CD14-positive monocyte (primary cell): ENCODE measurements at regions not wholly inside any gene's neighbourhood (a gene's known extent, or its start where the extent isn't known, plus 50 kb on each side); places are given as distances from the start of the nearest gene placed in this dataset.

Source experiments
- DNase-seq, 3 donors: peaks; one replicate each; pipeline ENCODE4 v3.0.0-alpha.2; 2011 to 2022
- H2AFZ ChIP-seq: 2 replicates; pipeline ENCODE4 v1.6.0; 2012; ENCODE audit warnings: mild to moderate bottlenecking, low read depth, low read length, inconsistent platforms; ENCODE audit not compliant: insufficient read depth, poor library complexity, severe bottlenecking
- H3K27ac ChIP-seq, 2 donors: 1 replicate in 1 of 2; 2 replicates in 1 of 2; pipeline ENCODE4 v1.5.1; 2012 to 2013; ENCODE audit warnings: low read length in 2 of 2, control low read depth in 1 of 2, inconsistent platforms in 1 of 2, low read depth in 1 of 2, mild to moderate bottlenecking in 1 of 2
- H3K27me3 ChIP-seq, 2 donors: one replicate each; pipeline versions ENCODE4 v1.6.0 to v1.6.1; 2011 to 2013; ENCODE audit warnings: low read length in 2 of 2; ENCODE audit not compliant: control insufficient read depth in 2 of 2, insufficient read depth in 2 of 2
- H3K36me3 ChIP-seq, 2 donors: replicated peaks in 1 of 2; 1 replicate in 1 of 2; 2 replicates in 1 of 2; pipeline versions ENCODE4 v1.5.1 to v1.6.1; 2012 to 2013; ENCODE audit warnings: low read length in 2 of 2, control low read depth in 1 of 2, inconsistent platforms in 1 of 2, mild to moderate bottlenecking in 1 of 2; ENCODE audit not compliant: insufficient read depth in 2 of 2, control insufficient read depth in 1 of 2
- H3K4me1 ChIP-seq, 2 donors: 1 replicate in 1 of 2; 2 replicates in 1 of 2; pipeline versions ENCODE4 v1.5.1 to v1.6.1; 2012 to 2013; ENCODE audit warnings: low read length in 2 of 2, control low read depth in 1 of 2, inconsistent platforms in 1 of 2, mild to moderate bottlenecking in 1 of 2, moderate library complexity in 1 of 2; ENCODE audit not compliant: insufficient read depth in 2 of 2, control insufficient read depth in 1 of 2
- H3K4me2 ChIP-seq: replicated peaks from 2 replicates; pipeline ENCODE3; 2012; ENCODE audit warnings: low read length, moderate library complexity, mild to moderate bottlenecking; ENCODE audit not compliant: poor library complexity, severe bottlenecking; ENCODE audit errors: extremely low read depth
- H3K4me3 ChIP-seq, 3 experiments: fragments of 200-600 bp in 1 of 3; sonication (generic) in 1 of 3; replicated peaks in 1 of 3; 1 replicate in 2 of 3; 2 replicates in 1 of 3; pipeline ENCODE4 v1.5.1; 2011 to 2013; ENCODE audit warnings: low read length in 3 of 3, mild to moderate bottlenecking in 3 of 3, control low read depth in 2 of 3, low read depth in 2 of 3, inconsistent platforms in 1 of 3, moderate library complexity in 1 of 3
- H3K79me2 ChIP-seq: 2 replicates; pipeline ENCODE4 v1.6.0; 2012; ENCODE audit warnings: mild to moderate bottlenecking, control low read depth, inconsistent platforms, low read length, moderate library complexity; ENCODE audit not compliant: insufficient read depth
- H3K9ac ChIP-seq: 2 replicates; pipeline ENCODE4 v1.6.0; 2017; ENCODE audit warnings: low read length, mild to moderate bottlenecking; ENCODE audit not compliant: insufficient read depth, poor library complexity, severe bottlenecking
- H3K9me3 ChIP-seq, 2 donors: replicated peaks in 1 of 2; 1 replicate in 1 of 2; 2 replicates in 1 of 2; pipeline versions ENCODE4 v1.5.1 to v1.6.1; 2012 to 2013; ENCODE audit warnings: low read length in 2 of 2, control low read depth in 1 of 2; ENCODE audit not compliant: control insufficient read depth in 1 of 2, insufficient read depth in 1 of 2
- H4K20me1 ChIP-seq: 2 replicates; pipeline ENCODE4 v1.6.0; 2012; ENCODE audit warnings: mild to moderate bottlenecking, low read length, control low read depth, moderate library complexity; ENCODE audit not compliant: insufficient read depth
- H3K27ac Mint-ChIP-seq, 7 donors: one replicate each; pipeline ENCODE4 v1.8.0; 2020; ENCODE audit warnings: mild to moderate bottlenecking in 7 of 7, mixed read lengths in 7 of 7, moderate library complexity in 6 of 7, inconsistent platforms in 2 of 7
- H3K27me3 Mint-ChIP-seq, 3 donors: one replicate each; pipeline ENCODE4 v1.8.0; 2021 to 2022; ENCODE audit warnings: low read depth in 3 of 3, mild to moderate bottlenecking in 3 of 3, mixed read lengths in 3 of 3, moderate library complexity in 3 of 3, inconsistent platforms in 1 of 3
- H3K36me3 Mint-ChIP-seq, 2 donors: one replicate each; pipeline ENCODE4 v1.8.0; 2020; ENCODE audit warnings: mixed read lengths in 2 of 2, inconsistent platforms in 1 of 2, mild to moderate bottlenecking in 1 of 2
- H3K4me1 Mint-ChIP-seq: one replicate; pipeline ENCODE4 v1.8.0; 2020; ENCODE audit warnings: mild to moderate bottlenecking, mixed read lengths
- H3K4me3 Mint-ChIP-seq, 2 donors: one replicate each; pipeline ENCODE4 v1.8.0; 2020; ENCODE audit warnings: mild to moderate bottlenecking in 2 of 2, mixed read lengths in 2 of 2, moderate library complexity in 1 of 2
- H3K9me3 Mint-ChIP-seq, 7 donors: one replicate each; pipeline ENCODE4 v1.8.0; 2020 to 2022; ENCODE audit warnings: mixed read lengths in 7 of 7, mild to moderate bottlenecking in 6 of 7, moderate library complexity in 6 of 7, inconsistent platforms in 2 of 7
- WGBS: methylation state at CpG from one replicate; pipeline ENCODE4 v1.1.5; 2013; ENCODE audit warnings: missing lambda C conversion rate; ENCODE audit not compliant: insufficient coverage; 5-methylcytosine and 5-hydroxymethylcytosine counted together
- intact Hi-C, 2 donors: fragments of 100-400 bp; cut with micrococcal nuclease; formaldehyde crosslinking; loops; one replicate each; pipeline versions ENCODE4 v1.15.0 to v1.15.1; 2023
- TF ChIP-seq, protein P1 (sequence below): fragments of 200-600 bp; IDR thresholded peaks from one replicate; pipeline ENCODE4 v1.8.0; 2022; ENCODE audit warnings: antibody characterized with exemption, mild to moderate bottlenecking

DNA sequence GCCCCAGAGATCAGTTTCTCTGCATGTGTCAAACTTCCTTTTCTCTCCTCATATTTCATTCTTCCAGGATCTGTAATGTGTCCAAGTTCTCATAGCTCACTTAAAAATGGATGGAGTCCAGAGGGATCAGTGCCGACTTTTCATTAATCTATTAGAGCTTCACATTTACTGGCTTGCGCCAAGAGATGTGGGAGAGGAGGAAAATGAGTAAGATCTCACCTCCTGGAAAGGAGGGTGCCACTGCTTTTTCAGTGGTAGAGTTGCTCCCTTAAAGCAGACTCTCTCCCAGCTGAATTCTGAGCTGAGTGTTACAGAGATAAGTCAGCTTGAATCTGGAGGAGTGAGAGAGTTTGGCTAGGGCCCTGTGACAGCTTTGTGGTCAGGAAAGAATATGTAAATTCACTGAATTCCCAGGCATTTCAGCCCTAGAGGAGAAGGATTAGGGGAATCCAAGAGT lies 175.9 kb downstream of the SOX4 start:
- H3K4me1 ChIP-seq: no peaks in the 10 kb centered on the region
- TF ChIP-seq, protein P1, sequence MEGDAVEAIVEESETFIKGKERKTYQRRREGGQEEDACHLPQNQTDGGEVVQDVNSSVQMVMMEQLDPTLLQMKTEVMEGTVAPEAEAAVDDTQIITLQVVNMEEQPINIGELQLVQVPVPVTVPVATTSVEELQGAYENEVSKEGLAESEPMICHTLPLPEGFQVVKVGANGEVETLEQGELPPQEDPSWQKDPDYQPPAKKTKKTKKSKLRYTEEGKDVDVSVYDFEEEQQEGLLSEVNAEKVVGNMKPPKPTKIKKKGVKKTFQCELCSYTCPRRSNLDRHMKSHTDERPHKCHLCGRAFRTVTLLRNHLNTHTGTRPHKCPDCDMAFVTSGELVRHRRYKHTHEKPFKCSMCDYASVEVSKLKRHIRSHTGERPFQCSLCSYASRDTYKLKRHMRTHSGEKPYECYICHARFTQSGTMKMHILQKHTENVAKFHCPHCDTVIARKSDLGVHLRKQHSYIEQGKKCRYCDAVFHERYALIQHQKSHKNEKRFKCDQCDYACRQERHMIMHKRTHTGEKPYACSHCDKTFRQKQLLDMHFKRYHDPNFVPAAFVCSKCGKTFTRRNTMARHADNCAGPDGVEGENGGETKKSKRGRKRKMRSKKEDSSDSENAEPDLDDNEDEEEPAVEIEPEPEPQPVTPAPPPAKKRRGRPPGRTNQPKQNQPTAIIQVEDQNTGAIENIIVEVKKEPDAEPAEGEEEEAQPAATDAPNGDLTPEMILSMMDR: no peak
- intact Hi-C loops: no loop called here
- DNase-seq: no peak
- no peaks in the 10 kb centered on the region for H4K20me1 ChIP-seq
- H3K9me3 ChIP-seq: no peaks in the 10 kb centered on the region
- no peaks in the 10 kb centered on the region for H3K79me2 ChIP-seq
- H3K4me2 ChIP-seq: no peak overlapping the region
- no peak overlapping the region for H3K4me3 ChIP-seq
- no peaks in the 10 kb centered on the region for H3K36me3 Mint-ChIP-seq
- no peak overlapping the region for H2AFZ ChIP-seq
- H3K27ac ChIP-seq: no peak overlapping the region
- no CpG with 5 or more reads among the region's 2 CpGs for WGBS
- peak overlapping the region in 1 of 7 donors; percentile 72 for H3K27ac Mint-ChIP-seq
- peaks cover 0 to 4% (median 0%) of the 10 kb centered on the region in 7 donors for H3K9me3 Mint-ChIP-seq
- H3K4me1 Mint-ChIP-seq: peaks cover 6% of the 10 kb centered on the region
- no peaks in the 10 kb centered on the region for H3K27me3 Mint-ChIP-seq
- no peak overlapping the region for H3K9ac ChIP-seq
- no peaks in the 10 kb centered on the region for H3K36me3 ChIP-seq
- no peak overlapping the region for H3K4me3 Mint-ChIP-seq
- H3K27me3 ChIP-seq: no peaks in the 10 kb centered on the region

DNA sequence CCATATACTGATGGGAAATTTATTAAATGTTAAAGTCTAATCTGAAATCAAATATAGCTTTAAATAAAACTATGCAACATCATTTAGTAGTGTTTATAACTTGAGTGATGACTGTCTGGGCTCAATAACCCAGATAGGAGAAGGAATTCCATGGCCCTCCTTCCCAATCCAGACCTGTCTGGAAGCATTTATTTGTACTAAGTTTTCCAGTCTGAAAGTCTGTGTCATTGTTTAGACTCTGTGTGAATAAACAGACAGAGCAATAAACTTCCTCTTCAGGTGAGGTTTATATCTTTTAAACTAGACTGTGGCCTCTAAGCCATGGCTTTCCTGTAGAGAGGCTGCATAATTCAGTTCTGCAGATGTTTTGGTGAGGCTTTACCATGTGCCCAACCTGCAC lies 176.4 kb downstream of the SOX4 start:
- TF ChIP-seq, protein P1: no peak
- Mint-ChIP-seq H3K27me3 (no peaks in the 10 kb centered on the region), H3K4me1 (peaks cover 6% of the 10 kb centered on the region), H3K27ac (no peak overlapping the region), H3K9me3 (peaks cover 0 to 4% (median 0%) of the 10 kb centered on the region in 7 donors), H3K36me3 (no peaks in the 10 kb centered on the region), H3K4me3 (no peak overlapping the region)
- Histone ChIP-seq H3K79me2 (no peaks in the 10 kb centered on the region), H3K4me3 (no peak overlapping the region), H4K20me1 (no peaks in the 10 kb centered on the region), H3K36me3 (no peaks in the 10 kb centered on the region), H3K27ac (no peak overlapping the region), H3K9me3 (no peaks in the 10 kb centered on the region), H2AFZ (no peak overlapping the region), H3K9ac (no peak overlapping the region), H3K27me3 (no peaks in the 10 kb centered on the region), H3K4me2 (no peak overlapping the region), H3K4me1 (no peaks in the 10 kb centered on the region)
- DNase-seq: no peak
- intact Hi-C loops: no loop called here
